ENCODE measurements at regions not wholly inside any gene's neighbourhood (a gene's known extent, or its start where the extent isn't known, plus 50 kb on each side); places are given as distances from the start of the nearest gene placed in this dataset.

DNA sequence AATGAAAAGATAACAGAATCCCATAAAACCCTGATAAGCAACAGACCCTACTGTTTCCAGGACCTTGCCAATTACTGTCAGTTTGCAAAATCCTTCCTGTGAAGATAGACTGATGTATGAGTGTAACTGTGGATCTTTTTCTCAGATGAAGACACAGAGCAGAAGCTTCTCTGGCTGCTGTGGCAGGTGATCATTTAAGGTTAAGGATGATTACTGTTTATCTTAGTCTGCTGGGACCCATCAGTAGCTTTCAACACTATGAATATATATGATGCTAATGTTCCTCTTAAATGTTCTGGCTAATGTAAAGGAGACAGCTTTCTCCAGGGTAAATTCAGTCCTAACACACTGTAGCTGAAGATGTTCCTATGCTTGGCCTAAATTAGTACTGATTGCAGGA, 56.0 kb upstream of the CTTNBP2 start:
- H3K27ac ChIP-seq: no peak overlapping the region
- DNase-seq (ENCODE audit: low read depth, low spot score): no peak

DNA sequence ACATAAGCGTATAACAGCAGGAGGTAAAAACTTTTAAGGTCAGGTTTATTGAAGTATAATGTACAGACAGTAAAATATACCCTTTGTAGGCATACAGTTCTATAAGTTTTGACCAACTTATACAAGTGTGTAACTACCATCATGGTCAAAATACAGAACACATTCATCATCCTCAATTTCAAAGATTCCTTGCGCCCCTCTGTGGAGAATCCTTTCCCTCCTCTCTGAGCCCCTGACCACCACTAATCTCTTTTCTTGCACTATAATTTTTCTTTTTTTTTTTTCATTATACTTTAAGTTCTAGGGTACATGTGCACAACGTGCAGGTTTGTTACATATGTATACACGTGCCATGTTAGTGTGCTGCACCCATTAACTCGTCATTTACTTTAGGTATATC, 58.1 kb upstream of the CTTNBP2 start:
- no peak overlapping the region for H3K27ac ChIP-seq
- DNase-seq (ENCODE audit: low read depth, low spot score): no peak

DNA sequence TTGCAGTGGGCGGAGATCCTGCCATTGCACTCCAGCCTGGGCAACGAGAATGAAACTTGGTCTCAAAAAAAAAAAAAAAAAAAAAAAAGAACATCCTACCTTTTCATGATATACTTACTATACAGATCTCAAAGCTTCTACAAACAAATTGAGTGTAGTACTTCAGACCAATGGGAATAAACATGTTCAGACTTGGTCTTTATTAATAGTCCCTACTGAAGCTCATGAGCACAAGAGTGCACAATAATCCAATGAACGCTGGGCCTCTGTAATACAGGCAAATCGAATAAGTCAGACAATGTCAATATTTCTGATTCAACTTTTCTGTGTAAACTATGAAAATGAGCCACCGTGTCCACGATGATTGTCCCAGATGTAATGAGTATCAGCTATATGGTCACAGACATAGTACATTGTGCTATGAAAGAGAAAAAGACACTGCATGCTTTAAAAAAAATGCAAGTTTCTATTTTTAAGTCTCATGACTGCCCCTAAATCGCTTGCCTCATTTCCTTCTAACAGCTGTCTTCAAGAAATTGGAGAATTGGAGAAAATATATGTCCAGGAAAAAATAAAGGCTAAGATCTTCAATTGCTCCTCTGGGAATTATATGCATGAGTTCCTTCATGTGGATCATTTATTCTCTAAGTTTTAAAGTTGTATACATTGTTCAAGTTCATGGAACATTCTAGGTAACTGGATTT, 64.0 kb upstream of the CTTNBP2 start:
- no peak for DNase-seq (ENCODE audit: low read depth, low spot score)
- H3K27ac ChIP-seq: no peak overlapping the region

DNA sequence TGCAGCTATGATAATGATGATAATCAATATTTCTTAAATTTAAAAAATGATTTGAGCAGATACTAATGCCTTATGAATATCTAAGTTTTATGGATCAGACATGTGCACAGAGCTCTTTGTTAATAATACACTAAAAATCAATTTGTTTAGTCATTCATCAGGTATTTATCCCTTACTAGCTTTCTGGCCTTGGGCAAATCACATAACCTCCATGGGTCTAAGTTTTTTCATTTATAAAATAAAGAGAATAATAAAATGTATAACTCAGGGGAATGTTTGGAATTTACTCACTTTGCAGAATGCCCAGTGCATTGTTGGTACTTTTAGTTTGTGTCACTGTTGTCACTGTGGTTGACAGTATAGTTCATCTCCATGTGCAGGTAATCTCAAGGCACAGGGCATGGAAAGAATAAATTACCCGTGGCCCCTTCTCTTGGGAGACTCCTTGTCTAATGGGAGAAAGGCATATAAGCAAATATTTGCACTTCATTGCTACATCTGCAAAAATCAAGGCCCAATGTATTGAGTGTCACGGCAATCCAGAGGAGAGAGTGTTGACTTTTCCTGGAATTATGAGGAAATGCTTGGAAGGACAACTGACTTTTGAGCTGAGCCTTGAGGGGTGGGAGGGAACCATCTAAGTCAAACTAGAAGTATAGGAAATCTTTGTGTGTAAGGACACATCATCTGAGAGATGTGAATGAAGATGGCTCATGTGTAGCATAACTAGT, 64.7 kb upstream of the CTTNBP2 start:
- H3K27ac ChIP-seq: no peak overlapping the region
- DNase-seq (ENCODE audit: low read depth, low spot score): no peak

DNA sequence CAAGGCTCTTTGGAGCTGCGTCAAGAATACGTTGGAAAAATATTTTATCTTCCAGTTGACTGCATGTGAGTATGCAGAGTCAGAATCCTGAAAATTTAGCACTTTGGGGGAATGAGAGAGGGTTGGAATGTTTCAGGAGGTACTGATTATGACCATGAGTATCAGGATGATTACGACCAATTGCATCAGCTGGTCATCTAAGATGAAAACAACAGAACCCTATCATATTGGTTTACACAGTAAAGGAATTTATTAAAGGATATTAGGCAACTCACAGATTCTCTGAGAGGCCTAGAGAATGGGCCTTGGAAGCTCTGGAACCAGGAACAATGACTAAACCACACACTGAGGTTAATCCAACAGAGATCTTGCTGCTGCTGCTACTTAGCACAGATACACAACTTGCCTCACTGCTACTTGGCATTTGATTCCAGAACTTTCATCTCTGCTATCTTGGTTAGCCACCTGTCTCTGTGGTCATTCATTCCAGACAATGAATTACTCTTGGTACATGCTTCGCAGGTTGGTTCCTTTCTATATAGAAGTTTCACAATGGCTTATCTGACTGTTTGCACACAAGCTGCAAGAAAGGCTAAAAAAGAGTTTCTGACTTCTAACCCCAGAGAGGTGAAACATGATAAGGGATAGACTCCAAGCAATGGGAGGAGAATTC, 68.0 kb upstream of the CTTNBP2 start:
- H3K27ac ChIP-seq: peak overlapping the region; percentile 59
- DNase-seq (ENCODE audit: low read depth, low spot score): no peak

DNA sequence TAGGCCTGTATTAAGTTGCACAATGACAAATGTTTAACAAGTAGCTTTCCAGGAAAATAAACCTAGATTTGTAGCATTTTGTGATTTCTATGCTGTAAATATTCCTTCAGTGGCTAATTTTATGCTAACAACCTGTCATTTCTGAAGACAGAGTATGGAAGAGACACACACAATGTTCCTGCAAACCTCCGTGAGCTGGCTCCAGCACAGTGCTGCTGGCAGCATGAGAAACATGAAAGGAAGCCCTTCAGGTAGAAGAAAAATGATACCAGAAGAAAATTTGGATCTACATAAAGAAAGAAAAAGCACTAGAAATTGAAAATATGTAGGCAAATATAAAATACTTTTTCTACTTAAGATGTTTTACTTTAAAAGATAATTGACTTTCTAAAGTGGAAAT, 69.5 kb upstream of the CTTNBP2 start:
- H3K27ac ChIP-seq: no peak overlapping the region

DNA sequence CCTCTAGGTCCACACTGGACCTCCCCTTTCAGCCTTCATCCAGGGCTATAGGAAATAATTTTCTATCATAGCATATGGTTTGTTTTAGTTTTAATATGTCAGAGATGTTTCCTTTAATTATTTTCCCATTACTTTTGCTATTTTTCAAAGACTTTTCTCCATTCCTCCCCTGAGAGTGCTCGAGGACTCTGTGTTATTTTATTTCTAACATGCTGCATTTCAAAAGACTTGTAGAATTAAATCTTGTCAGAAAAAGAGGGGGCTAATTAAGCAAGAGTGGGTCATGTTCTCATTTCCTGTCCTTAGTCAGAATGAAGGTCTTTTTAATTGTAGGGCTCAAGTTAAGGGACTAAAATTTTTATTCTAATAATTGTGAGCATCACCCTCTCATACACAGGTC, 71.6 kb upstream of the CTTNBP2 start:
- no peak for DNase-seq (ENCODE audit: low read depth, low spot score)
- no peak overlapping the region for H3K27ac ChIP-seq

More for the DNA sequence above, 69.5 kb upstream of the CTTNBP2 start:
- DNase-seq (ENCODE audit: low read depth, low spot score): no peak

DNA sequence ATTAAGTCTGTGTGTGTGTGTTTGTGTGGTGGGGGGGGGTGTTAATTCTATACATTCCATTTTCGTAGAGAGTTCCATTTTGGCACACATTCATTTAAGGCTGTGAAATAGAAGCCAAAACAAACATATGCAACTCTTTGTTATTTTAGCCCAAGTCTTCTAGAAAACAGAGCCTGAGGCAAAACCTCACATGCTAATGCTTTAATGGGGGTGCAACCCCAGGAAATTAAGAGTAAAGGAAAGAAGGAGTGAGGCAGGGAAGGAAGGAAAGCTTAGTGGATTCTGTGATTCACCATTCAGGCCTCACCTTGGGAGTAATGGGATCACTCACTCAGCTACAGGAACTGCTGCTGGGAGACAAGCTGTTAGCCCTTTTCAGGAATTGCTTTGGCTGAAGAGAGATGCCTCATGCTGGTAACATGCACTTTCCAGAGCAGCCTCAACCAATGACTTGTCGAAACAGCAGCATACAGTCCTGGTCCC, 73.0 kb upstream of the CTTNBP2 start:
- H3K27ac ChIP-seq: peak overlapping the region; percentile 35
- no peak for DNase-seq (ENCODE audit: low read depth, low spot score)

DNA sequence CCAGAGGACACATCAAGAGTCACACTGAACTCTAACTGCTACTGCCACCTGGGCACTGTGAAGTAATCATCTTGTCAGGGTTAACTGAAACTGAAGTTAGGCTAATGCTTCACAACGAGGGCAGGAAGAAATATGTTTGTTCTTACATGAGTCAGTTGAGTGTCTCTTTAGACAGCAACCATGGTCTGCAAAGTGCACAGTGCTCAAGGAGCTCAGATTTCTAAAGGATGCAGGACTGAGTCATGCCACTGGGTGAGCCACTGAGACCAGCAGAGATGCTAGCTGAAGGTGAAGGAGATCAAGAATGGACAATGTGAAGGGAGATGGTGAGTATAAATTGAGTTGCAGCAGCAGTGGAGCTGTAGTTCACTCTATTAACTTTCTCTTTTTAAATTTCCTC, 76.0 kb upstream of the CTTNBP2 start:
- peak; percentile 69 for DNase-seq (ENCODE audit: low read depth, low spot score)
- peak overlapping the region; percentile 78 for H3K27ac ChIP-seq

DNA sequence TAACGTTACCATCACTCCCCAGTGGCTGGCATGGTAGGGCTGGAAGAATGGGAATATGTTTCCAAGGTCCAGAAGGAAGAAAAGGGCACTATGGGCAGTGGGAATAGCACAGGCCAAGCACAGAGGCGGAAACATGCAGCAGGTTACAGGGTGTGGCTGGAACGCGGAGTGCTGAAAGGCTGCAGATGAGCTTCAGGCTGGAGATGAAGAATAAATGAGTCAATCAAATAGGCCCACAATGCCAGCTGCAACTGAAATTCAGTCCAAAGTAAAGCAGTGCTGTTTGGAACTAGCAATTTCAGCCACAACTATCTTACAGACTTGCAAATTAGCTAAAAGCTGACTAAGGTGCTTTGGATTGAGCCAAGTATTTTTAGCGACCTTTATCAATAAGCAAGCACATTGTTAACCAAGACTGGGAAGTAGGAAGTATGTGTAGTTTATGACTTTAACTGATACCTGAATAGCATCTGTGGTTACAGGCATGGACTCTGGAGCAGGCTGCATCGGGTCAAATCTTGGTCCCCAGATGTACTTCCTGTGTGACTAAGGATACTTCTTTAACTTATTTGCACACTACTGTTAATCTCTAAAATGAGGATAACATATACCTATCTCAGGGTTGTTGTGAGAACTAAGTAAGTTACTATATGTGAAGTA, 77.5 kb upstream of the CTTNBP2 start:
- peak overlapping the region; percentile 78 for H3K27ac ChIP-seq
- no peak for DNase-seq (ENCODE audit: low read depth, low spot score)

DNA sequence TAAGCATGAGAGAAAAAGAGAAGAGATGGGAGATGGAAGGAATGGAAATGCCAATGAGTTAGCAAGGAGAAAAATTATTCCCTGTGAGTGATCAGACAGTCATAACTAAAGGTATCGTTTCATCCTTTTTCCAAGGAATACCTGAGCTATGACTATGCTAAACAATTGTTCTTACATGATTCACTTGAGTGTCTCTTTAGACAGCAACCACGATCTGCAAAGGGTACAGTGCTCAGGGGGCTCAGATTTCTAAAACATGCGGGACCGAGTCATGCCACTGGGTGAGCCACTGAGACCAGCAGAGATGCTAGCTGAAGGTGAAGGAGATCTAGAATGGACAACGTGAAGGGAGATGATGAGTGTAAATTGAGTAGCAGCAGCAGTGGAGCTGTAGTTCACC, 78.0 kb upstream of the CTTNBP2 start:
- no peak for DNase-seq (ENCODE audit: low read depth, low spot score)
- H3K27ac ChIP-seq: peak overlapping the region; percentile 78

DNA sequence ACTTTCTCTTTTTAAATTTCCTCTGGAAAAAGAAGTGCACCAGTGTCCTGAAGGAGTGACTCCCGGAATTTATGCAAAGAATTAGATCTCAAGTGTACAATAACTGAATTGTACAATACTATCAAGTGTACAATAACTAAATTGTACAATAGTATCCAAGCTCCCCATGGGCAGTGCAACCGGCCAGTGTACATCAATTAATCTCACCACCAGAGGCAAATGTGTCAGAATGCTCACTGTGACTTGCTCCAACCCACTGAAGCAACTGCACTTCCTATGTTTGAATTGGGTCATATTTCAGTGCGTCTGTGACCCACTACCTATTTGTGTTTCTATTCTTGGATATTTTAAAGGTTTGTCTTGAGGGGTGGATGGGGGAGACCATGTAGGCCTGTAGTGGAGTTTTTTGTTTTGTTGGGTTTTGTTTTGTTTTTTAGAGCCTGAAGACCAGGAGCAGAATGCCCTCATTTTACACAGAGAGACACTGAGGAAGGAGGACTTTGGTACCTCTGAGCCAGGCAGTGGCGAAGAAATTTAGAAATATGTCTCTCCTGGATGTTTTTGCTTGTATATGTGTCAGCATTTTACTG, 78.5 kb upstream of the CTTNBP2 start:
- no peak for DNase-seq (ENCODE audit: low read depth, low spot score)
- peak overlapping the region; percentile 78 for H3K27ac ChIP-seq

DNA sequence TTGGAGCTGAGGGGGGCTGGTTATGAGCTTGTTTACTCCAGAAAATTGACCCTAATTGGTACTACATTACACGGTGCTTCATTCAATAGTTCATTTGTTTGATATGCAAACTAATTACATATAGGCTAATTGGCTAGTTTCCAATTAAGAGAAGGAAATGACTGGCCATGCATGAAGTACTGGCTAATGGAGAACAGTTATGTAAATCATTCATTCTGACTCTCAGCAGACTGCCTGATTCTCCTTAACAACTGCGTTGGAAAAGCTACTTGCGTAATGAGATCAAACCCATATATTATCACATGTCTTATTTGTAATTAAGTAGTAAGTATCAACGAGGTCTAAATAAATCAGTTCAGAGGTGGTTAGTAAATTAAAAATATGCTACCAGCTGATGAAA, 81.8 kb upstream of the CTTNBP2 start:
- H3K27ac ChIP-seq: no peak overlapping the region
- no peak for DNase-seq (ENCODE audit: low read depth, low spot score)

DNA sequence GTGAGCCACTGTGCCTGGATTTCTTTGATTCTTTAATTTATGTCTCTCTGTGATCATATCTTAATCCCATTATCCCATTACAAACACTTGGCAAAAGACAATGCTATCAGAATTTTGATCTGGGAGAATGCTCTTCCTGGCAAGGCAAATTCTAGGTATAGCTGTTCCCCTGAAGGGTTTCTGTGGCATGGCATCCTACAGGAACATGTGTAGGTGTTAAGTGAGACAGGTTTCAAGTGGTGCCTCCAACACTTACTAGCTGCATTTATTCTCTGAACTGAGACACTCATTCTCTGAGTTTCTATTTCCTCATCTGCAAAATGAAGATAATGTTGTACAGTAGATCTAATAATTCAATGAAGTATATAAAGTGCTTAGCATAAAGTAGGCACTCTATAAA, 87.1 kb upstream of the CTTNBP2 start:
- H3K27ac ChIP-seq: no peak overlapping the region
- no peak for DNase-seq (ENCODE audit: low read depth, low spot score)

DNA sequence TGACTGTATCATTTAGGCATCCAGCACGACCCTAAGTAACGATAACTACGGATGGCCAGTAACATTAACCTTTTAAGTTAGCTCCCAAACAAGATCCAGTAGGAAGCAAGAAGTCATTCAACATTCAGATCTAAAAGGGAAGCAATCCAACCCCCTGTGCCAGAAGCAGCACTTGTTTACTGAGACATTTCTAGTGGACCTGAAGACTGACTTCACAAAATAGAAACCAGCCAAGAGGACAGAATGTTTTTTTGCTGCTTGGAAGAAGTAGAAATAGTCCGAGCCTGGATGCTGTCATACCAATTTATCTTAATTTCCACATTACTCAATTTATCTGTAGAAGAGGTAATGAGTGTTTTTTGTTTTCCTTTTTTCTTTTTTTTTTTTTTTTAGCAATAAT, 88.0 kb upstream of the CTTNBP2 start:
- no peak overlapping the region for H3K27ac ChIP-seq
- no peak for DNase-seq (ENCODE audit: low read depth, low spot score)

DNA sequence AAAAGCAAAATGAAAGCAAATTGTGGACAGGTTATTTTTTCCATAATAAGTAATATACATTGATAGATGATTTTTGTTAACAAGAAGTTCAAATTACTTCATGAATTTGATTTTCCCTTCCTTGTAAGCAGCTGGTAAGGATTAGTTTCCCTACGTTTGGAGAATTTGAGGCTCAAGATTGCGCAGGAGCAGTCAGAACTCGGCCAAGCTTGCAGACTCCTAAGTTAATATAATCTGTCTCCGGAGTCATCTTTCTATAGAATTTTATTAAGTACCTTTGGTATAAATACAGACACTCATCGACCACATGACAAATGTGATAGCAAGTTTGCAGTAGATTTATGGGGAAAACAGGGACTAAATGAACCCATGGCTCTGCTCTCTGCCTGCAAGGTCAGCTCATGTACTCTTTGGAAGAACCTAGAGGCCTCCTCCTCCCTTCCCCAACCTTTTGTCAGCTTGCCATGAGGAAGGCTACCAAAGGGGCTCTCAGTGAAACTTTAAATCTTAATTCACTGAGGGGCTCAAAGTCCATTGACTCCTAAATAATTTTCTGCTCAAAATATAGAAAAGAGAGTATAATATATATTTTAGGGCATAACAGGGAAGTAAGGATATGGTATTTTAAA, 89.2 kb upstream of the CTTNBP2 start:
- no peak for DNase-seq (ENCODE audit: low read depth, low spot score)
- H3K27ac ChIP-seq: no peak overlapping the region

DNA sequence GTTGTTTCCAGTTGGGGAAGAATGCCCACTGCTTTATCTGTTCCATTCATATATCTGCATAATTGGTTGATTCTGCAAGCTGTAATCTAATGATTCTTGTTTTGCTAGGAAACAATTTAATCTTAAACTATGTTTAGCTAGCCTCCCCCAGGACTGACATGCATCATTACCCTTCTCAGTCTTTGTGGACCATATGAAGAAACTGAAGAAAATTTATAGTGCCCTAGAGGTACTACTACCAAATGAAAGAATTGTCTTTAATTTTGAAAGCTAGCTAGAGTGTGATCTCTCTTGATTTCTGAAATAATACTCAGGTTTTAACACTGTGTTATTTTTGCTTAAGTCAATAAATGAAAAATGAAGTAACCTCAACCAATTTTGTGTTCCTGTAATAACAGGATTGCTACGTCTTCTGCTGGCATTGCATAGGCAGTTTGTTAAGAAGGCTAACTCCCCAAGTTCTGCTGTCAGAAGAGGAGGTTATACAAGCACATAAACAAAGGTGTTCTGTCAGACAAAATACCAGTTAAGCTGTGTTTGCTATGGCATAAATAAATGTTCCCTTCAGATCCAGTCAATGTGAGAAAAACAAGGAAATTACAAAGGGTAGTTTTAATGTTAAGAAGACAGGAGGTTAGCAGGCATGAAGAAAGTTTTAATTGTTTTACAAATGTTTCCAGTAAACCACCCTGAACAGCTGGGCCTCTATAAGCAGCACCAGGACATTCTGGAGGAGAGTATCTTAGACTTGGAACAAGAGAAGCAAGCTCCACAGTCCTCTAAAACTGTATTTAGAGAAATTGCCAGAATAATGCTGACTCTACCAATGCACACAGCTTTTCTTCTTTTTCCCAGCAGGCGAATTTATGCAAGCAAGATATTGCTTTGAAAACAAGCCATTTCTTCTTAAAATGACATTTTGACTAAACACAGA, 90.3 kb upstream of the CTTNBP2 start:
- no peak overlapping the region for H3K27ac ChIP-seq
- DNase-seq (ENCODE audit: low read depth, low spot score): no peak

DNA sequence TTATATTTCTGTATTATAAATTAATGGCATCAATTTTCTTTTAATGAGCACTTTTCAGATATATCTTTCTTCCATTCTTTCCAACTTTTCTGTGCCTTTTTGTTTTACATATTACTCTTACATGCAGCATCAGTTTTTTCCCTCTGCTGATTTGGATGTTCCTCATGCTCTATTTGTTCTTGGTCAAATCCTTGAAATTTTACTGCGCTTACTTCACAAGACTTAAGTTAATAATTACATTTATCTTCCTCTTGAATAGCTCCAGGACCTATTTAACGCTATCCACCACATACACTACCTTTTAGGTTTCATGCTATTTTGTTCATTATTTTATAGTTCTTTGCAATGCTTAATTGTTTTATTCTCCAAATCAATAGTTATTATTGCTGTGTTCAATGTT, 97.6 kb upstream of the CTTNBP2 start:
- H3K27ac ChIP-seq: no peak overlapping the region
- no peak for DNase-seq (ENCODE audit: low read depth, low spot score)

All from epithelial cell of prostate (primary cell).